GM18909 (cell line): ENCODE measurements at regions not wholly inside any gene's neighbourhood (a gene's known extent, or its start where the extent isn't known, plus 50 kb on each side); places are given as distances from the start of the nearest gene placed in this dataset.

Experiments
- ATAC-seq: cut with Tn5 transposase; IDR thresholded peaks from one replicate; pipeline ENCODE4 v1.9.1; 2021; ENCODE audit warnings: mild to moderate bottlenecking; ENCODE audit not compliant: unreplicated experiment, poor library complexity

GRCh38 chr11:76277298-76278175, 71.2 kb upstream of the WNT11 start:
- ATAC-seq = no peak

GRCh38 chr11:76276781-76277155, 70.5 kb upstream of the WNT11 start:
- ATAC-seq = no peak

GRCh38 chr11:76276046-76276780, 69.9 kb upstream of the WNT11 start:
- no peak for ATAC-seq

GRCh38 chr11:76275446-76275845, 69.1 kb upstream of the WNT11 start:
- ATAC-seq = no peak

GRCh38 chr11:76271068-76271467, 64.8 kb upstream of the WNT11 start:
- no peak for ATAC-seq

GRCh38 chr11:76270389-76270788, 64.1 kb upstream of the WNT11 start:
- ATAC-seq = no peak

GRCh38 chr11:76269661-76270261, 63.5 kb upstream of the WNT11 start:
- no peak for ATAC-seq

- ATAC-seq = no peak
Observed at GRCh38 chr11:76269247-76269646, 62.9 kb upstream of the WNT11 start.

DNA sequence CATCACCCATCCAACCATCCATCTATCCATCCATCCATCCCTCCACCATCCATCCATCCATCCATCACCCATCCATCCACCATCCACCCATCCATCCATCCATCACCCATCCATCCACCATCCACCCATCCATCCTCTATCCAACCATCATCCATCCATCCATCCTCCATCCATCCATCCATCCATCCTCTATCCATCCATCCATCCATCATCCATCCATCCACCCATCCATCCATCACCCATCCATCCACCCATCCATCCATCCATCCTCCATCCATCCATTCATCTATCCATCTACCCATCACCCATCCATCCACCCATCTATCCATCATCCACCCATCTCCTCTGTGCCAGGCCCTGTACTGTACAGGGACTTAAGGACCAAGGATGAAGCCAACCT, 62.2 kb upstream of the WNT11 start:
- ATAC-seq = no peak

DNA sequence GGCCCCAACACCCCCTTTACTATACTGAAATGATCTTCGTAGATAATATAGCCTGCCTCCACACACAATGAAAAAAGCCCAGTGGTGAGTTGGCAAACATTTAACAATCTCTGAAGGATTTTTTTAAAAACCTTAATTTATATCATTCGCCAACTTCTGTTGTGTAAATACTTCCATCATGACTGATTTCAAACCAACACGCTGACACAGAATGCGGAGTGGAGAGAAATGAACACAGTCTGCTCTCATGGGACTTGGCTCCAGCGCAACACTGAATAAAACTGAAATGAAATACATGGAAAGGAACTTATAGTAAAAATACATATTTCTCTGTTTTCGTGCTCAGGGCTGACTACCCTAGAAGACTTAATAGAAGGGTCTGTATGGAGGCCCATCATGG, 61.3 kb upstream of the WNT11 start:
- ATAC-seq = no peak

GRCh38 chr11:76266286-76267100, 60.2 kb upstream of the WNT11 start:
- no peak for ATAC-seq

- no peak for ATAC-seq
Observed at GRCh38 chr11:76265771-76266241, 59.5 kb upstream of the WNT11 start.

GRCh38 chr11:76263657-76264056, 57.4 kb upstream of the WNT11 start:
- ATAC-seq = no peak

DNA sequence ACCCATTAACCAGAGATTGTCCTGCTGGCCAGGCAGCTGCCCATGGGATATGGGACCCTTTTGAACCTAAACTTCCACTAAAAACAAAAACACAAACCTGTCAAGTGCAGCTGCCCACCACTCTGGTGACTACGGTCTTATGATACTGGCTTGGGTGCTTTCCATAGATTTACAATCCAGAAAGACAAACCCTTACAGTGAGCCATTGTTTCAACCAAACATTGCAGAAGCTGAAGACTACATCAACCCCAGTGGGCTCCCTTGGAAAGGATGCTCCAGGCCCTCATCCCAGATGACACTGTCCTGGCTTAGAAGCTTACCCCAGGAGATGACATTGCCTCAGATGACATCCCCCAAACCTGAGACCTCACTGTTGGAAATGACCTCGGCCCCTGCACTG, 56.9 kb upstream of the WNT11 start:
- no peak for ATAC-seq

- ATAC-seq = no peak
Observed at GRCh38 chr11:76260296-76260925, 54.1 kb upstream of the WNT11 start.

DNA sequence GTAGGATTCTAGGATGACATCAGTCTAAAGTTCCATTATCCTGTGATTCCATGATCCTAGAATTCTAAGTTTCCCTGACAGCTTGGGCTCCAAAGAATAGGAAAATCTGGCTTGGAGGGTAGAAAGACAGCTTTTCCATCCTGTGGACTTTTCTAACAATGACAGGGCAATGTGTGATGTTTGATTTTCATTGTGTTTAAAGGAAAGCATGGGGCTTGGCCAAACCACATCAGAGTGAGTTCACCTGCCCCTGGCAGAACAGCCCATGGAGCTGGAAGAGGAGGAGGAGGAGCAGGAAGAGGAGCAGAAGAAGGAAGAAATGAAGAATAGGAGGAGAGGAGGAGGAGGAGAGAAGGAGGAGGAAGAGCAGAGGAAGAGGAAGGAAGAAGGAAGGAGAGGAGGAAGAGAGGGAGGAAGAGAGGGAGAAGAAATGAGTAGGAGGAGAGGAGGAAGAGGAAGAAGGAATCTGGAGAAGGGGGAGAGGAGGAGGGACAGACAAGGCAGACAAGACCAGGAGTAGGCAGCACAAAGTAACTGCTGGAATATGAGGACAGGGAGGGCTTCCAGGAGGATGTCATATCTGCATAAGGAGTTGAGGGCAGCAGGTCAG, 53.1 kb upstream of the WNT11 start:
- no peak for ATAC-seq

- ATAC-seq = no peak
Observed at GRCh38 chr11:76257074-76257719, 50.9 kb upstream of the WNT11 start.

GRCh38 chr11:76256448-76256847, 50.1 kb upstream of the WNT11 start:
- ATAC-seq = no peak
